Keratinocyte (primary cell): ENCODE measurements at regions not wholly inside any gene's neighbourhood (a gene's known extent, or its start where the extent isn't known, plus 50 kb on each side); places are given as distances from the start of the nearest gene placed in this dataset.

Experiments
- CTCF ChIP-seq, 3 experiments: IDR thresholded peaks in 1 of 3; conservative IDR thresholded peaks in 1 of 3; optimal IDR thresholded peaks in 1 of 3; 2 replicates in 2 of 3; 3 replicates in 1 of 3; pipeline versions ENCODE3 to v1.5.1; 2011; ENCODE audit warnings: low read length in 3 of 3, mild to moderate bottlenecking in 3 of 3, moderate library complexity in 2 of 3, control low read depth in 1 of 3, inconsistent platforms in 1 of 3; ENCODE audit not compliant: insufficient read depth in 2 of 3; ENCODE audit errors: extremely low read depth in 1 of 3
- EZH2 ChIP-seq: IDR thresholded peaks from one replicate; pipeline ENCODE4 v1.6.1; 2012; ENCODE audit warnings: inconsistent platforms, mild to moderate bottlenecking, low read length, moderate library complexity

GRCh38 chr17:77458202-77459017 is 317.6 kb downstream of the SEC14L1 start:
- TF ChIP-seq CTCF (optimal IDR thresholded peaks at IDR 0.05 in 1 of 3, IDR thresholded peaks at IDR 0.05 in 1 of 3, conservative IDR thresholded peaks at IDR 0.05 in 1 of 3; ENCODE audit: extremely low read depth in 1 of 3, insufficient read depth in 2 of 3, low read length in 3 of 3) = no peak
- no peak for TF ChIP-seq EZH2
